Uterus (tissue), 2 donors: ENCODE measurements at regions not wholly inside any gene's neighbourhood (a gene's known extent, or its start where the extent isn't known, plus 50 kb on each side); places are given as distances from the start of the nearest gene placed in this dataset.

Experiments used
- CTCF ChIP-seq, 4 experiments: fragments of 200-600 bp in 2 of 4; fragments of 450-650 bp in 2 of 4; sonication (generic) in 2 of 4; IDR thresholded peaks; one replicate each; pipeline ENCODE4 v1.5.1; 2016 to 2019; ENCODE audit warnings: antibody characterized with exemption in 4 of 4, mild to moderate bottlenecking in 2 of 4, moderate library complexity in 1 of 4
- POLR2A ChIP-seq, 2 donors: fragments of 450-650 bp; IDR thresholded peaks; one replicate each; pipeline ENCODE4 v1.6.1; 2016; ENCODE audit warnings: antibody characterized with exemption in 2 of 2, mild to moderate bottlenecking in 1 of 2, moderate library complexity in 1 of 2

GRCh38 chr12:58695263-58695662 lies 225.0 kb downstream of the LRIG3 start:
- TF ChIP-seq CTCF (IDR thresholded peaks at IDR 0.05) (no peak), POLR2A (IDR thresholded peaks at IDR 0.05) (no peak)
